ENCODE measurements at regions not wholly inside any gene's neighbourhood (a gene's known extent, or its start where the extent isn't known, plus 50 kb on each side); places are given as distances from the start of the nearest gene placed in this dataset.

GRCh38 chr6:150687508-150687907 is 87.8 kb downstream of the PLEKHG1 start:
- TF ChIP-seq CTCF (IDR thresholded peaks at IDR 0.05; ENCODE audit: low read length, missing control alignments): no peak
- no peak overlapping the region for H3K4me3 ChIP-seq (replicated peaks; ENCODE audit: low read depth, low read length)
- no peak for DNase-seq (ENCODE audit: low read depth)

GRCh38 chr6:150689900-150690590 is 90.4 kb downstream of the PLEKHG1 start:
- no peak for TF ChIP-seq CTCF (IDR thresholded peaks at IDR 0.05; ENCODE audit: low read length, missing control alignments)
- H3K4me3 ChIP-seq (replicated peaks; ENCODE audit: low read depth, low read length): no peak overlapping the region
- no peak for DNase-seq (ENCODE audit: low read depth)

GRCh38 chr6:150690681-150691080 is 91.0 kb downstream of the PLEKHG1 start:
- DNase-seq (ENCODE audit: low read depth): no peak
- no peak for TF ChIP-seq CTCF (IDR thresholded peaks at IDR 0.05; ENCODE audit: low read length, missing control alignments)
- no peak overlapping the region for H3K4me3 ChIP-seq (replicated peaks; ENCODE audit: low read depth, low read length)

- H3K4me3 ChIP-seq (replicated peaks; ENCODE audit: low read depth, low read length): no peak overlapping the region
- DNase-seq (ENCODE audit: low read depth): no peak
- no peak for TF ChIP-seq CTCF (IDR thresholded peaks at IDR 0.05; ENCODE audit: low read length, missing control alignments)
Measured at GRCh38 chr6:150691463-150691862, 91.8 kb downstream of the PLEKHG1 start.

- TF ChIP-seq CTCF (IDR thresholded peaks at IDR 0.05; ENCODE audit: low read length, missing control alignments): no peak
- no peak overlapping the region for H3K4me3 ChIP-seq (replicated peaks; ENCODE audit: low read depth, low read length)
- DNase-seq (ENCODE audit: low read depth): no peak
Measured at GRCh38 chr6:150692604-150693003, 92.9 kb downstream of the PLEKHG1 start.

GRCh38 chr6:150694889-150695288 is 95.2 kb downstream of the PLEKHG1 start:
- H3K4me3 ChIP-seq (replicated peaks; ENCODE audit: low read depth, low read length): no peak overlapping the region
- DNase-seq (ENCODE audit: low read depth): no peak
- TF ChIP-seq CTCF (IDR thresholded peaks at IDR 0.05; ENCODE audit: low read length, missing control alignments): no peak

GRCh38 chr6:150695652-150696051 is 96.0 kb downstream of the PLEKHG1 start:
- H3K4me3 ChIP-seq (replicated peaks; ENCODE audit: low read depth, low read length): no peak overlapping the region
- DNase-seq (ENCODE audit: low read depth): peak; percentile 8
- no peak for TF ChIP-seq CTCF (IDR thresholded peaks at IDR 0.05; ENCODE audit: low read length, missing control alignments)
